HepG2 (cell line): ENCODE measurements at regions not wholly inside any gene's neighbourhood (a gene's known extent, or its start where the extent isn't known, plus 50 kb on each side); places are given as distances from the start of the nearest gene placed in this dataset.

ENCODE experiments used
- ATAC-seq: fragments of 200-7000 bp; cut with Tn5 transposase; 3 replicates; pipeline ENCODE4 v1.9.1; 2020; ENCODE audit warnings: mild to moderate bottlenecking, moderate library complexity
- BruUV-seq: library from RNA; stranded (reverse); fragments of 400-500 nt; replicated peaks from 2 replicates; lab custom pipeline; 2021; lab: Mats Ljungman, UMichigan
- CTCF ChIA-PET: fragments of 300-600 bp; formaldehyde crosslinking; extraction: SDS; loops from one replicate; lab custom pipeline; 2021; ENCODE audit warnings: low total read pairs, inconsistent platforms, low intra/inter-chr PET ratio; lab: Yijun Ruan, JAX
- POLR2A ChIA-PET: fragments of 350-600 bp; sonication (Branson Sonifier 250); formaldehyde crosslinking; loops from one replicate; lab custom pipeline; 2020; ENCODE audit warnings: antibody characterized with exemption, inconsistent platforms; lab: Yijun Ruan, JAX
- DNase-seq: peaks from one replicate; pipeline ENCODE4 v3.0.0-alpha.2; 2015; ENCODE audit warnings: low spot score
- FAIRE-seq: peaks from 3 replicates; lab custom pipeline; 2011; peaks lifted over from hg19 to GRCh38; lab: Jason Lieb, UNC
- H2AFZ ChIP-seq: one replicate; pipeline ENCODE4 v1.6.1; 2011; ENCODE audit warnings: low read length, inconsistent platforms
- H3K27ac ChIP-seq: fragments of 300-600 bp; 3 replicates; pipeline ENCODE4 v1.8.0; 2011; ENCODE audit warnings: mixed run types, mild to moderate bottlenecking, mixed read lengths, low read length, inconsistent platforms; ENCODE audit not compliant: insufficient read depth; ENCODE audit errors: extremely low read length
- H3K27me3 ChIP-seq, 2 experiments: fragments of 200-600 bp in 1 of 2; 2 replicates in 1 of 2; 3 replicates in 1 of 2; pipeline versions ENCODE4 v1.6.0 to v1.8.0; 2011; ENCODE audit warnings: low read length in 2 of 2, mild to moderate bottlenecking in 2 of 2, moderate library complexity in 2 of 2, inconsistent platforms in 1 of 2; ENCODE audit not compliant: insufficient read depth in 2 of 2, control insufficient read depth in 1 of 2
- H3K36me3 ChIP-seq, 2 experiments: fragments of 200-600 bp in 1 of 2; replicated peaks in 1 of 2; 2 replicates in 1 of 2; 3 replicates in 1 of 2; pipeline versions ENCODE4 v1.5.1 to v1.8.0; 2011; ENCODE audit warnings: low read length in 2 of 2, inconsistent platforms in 1 of 2; ENCODE audit not compliant: insufficient read depth in 2 of 2, control insufficient read depth in 1 of 2
- H3K4me1 ChIP-seq: 2 replicates; pipeline ENCODE4 v1.5.1; 2012; ENCODE audit warnings: low read length, inconsistent platforms; ENCODE audit not compliant: insufficient read depth
- H3K4me2 ChIP-seq: 2 replicates; pipeline ENCODE4 v1.6.0; 2011; ENCODE audit warnings: low read depth, low read length, inconsistent platforms
- H3K4me3 ChIP-seq, 3 experiments: fragments of 200-600 bp in 1 of 3; sonication (generic), shearing (Covaris generic) in 1 of 3; replicated peaks in 1 of 3; 2 replicates each; pipeline ENCODE4 v1.5.1; 2011 to 2016; ENCODE audit warnings: low read length in 3 of 3, inconsistent platforms in 2 of 3, low read depth in 2 of 3, mild to moderate bottlenecking in 2 of 3, control low read depth in 1 of 3, mixed read lengths in 1 of 3; ENCODE audit not compliant: insufficient read depth in 1 of 3
- H3K79me2 ChIP-seq: one replicate; pipeline ENCODE4 v1.6.1; 2011; ENCODE audit warnings: low read length, inconsistent platforms; ENCODE audit not compliant: insufficient read depth
- H3K9ac ChIP-seq: 2 replicates; pipeline ENCODE4 v1.6.0; 2011; ENCODE audit warnings: mild to moderate bottlenecking, low read depth, low read length, inconsistent platforms; ENCODE audit not compliant: insufficient read depth
- H3K9me3 ChIP-seq: 2 replicates; pipeline ENCODE4 v1.5.1; 2012; ENCODE audit warnings: mild to moderate bottlenecking, low read length
- H4K20me1 ChIP-seq: 2 replicates; pipeline ENCODE4 v1.6.0; 2011; ENCODE audit warnings: inconsistent platforms, mild to moderate bottlenecking, low read length, moderate library complexity; ENCODE audit not compliant: insufficient read depth
- ATAD3A ChIP-seq: sonication (generic); formaldehyde crosslinking; IDR thresholded peaks from 2 replicates; pipeline ENCODE4 v1.4.0; 2020; ENCODE audit warnings: missing genetic modification reagents
- FOXA1 ChIP-seq, 2 experiments: fragments of 450-650 bp in 1 of 2; sonication (generic) in 1 of 2; formaldehyde crosslinking in 1 of 2; IDR thresholded peaks; 2 replicates each; pipeline versions ENCODE4 v1.4.0 to v1.6.1; 2016 to 2020; ENCODE audit warnings: missing genetic modification reagents in 1 of 2
- GATAD2A ChIP-seq: IDR thresholded peaks from 2 replicates; pipeline ENCODE4 v1.6.1; 2016
- HOMEZ ChIP-seq: IDR thresholded peaks from 2 replicates; pipeline ENCODE4 v1.6.1; 2016; ENCODE audit warnings: low read depth
- JUN ChIP-seq: sonication (generic); formaldehyde crosslinking; IDR thresholded peaks from 2 replicates; pipeline ENCODE4 v1.4.0; 2020; ENCODE audit warnings: mild to moderate bottlenecking, missing genetic modification reagents
- KAT8 ChIP-seq: IDR thresholded peaks from 2 replicates; pipeline ENCODE4 v1.6.1; 2016; ENCODE audit warnings: missing genetic modification reagents, missing compliant biosample characterization
- LCORL ChIP-seq, 2 experiments: fragments of 450-650 bp in 1 of 2; sonication (generic) in 1 of 2; formaldehyde crosslinking in 1 of 2; IDR thresholded peaks; 2 replicates each; pipeline versions ENCODE4 v1.5.0 to v1.6.1; 2017 to 2020; ENCODE audit warnings: antibody characterized with exemption in 1 of 2, missing genetic modification reagents in 1 of 2
- MIER2 ChIP-seq: IDR thresholded peaks from 2 replicates; pipeline ENCODE4 v1.6.1; 2016; ENCODE audit warnings: missing biosample characterization, missing genetic modification reagents
- NFIC ChIP-seq: IDR thresholded peaks from 2 replicates; pipeline ENCODE4 v1.6.1; 2012; ENCODE audit warnings: mild to moderate bottlenecking, low read length, inconsistent platforms
- PHB2 ChIP-seq: fragments of 450-650 bp; IDR thresholded peaks from 2 replicates; pipeline ENCODE4 v1.6.1; 2018; ENCODE audit not compliant: partially characterized antibody
- SATB2 ChIP-seq: sonication (generic); formaldehyde crosslinking; IDR thresholded peaks from 2 replicates; pipeline ENCODE4 v1.5.0; 2020; ENCODE audit warnings: missing genetic modification reagents
- SMARCE1 ChIP-seq: fragments of 450-650 bp; IDR thresholded peaks from 2 replicates; pipeline ENCODE4 v1.6.1; 2017; ENCODE audit warnings: borderline replicate concordance
- TCF7 ChIP-seq: sonication (generic); IDR thresholded peaks from 2 replicates; pipeline ENCODE4 v1.6.1; 2016; ENCODE audit warnings: antibody characterized with exemption, low read depth
- TGIF2 ChIP-seq: IDR thresholded peaks from 2 replicates; pipeline ENCODE4 v1.6.1; 2016; ENCODE audit warnings: control low read depth, missing compliant biosample characterization
- ZNF30 ChIP-seq: sonication (generic); formaldehyde crosslinking; IDR thresholded peaks from 2 replicates; pipeline ENCODE4 v1.5.0; 2020; ENCODE audit warnings: mild to moderate bottlenecking, missing genetic modification reagents
- ZNF577 ChIP-seq: sonication (generic); formaldehyde crosslinking; IDR thresholded peaks from 2 replicates; pipeline ENCODE4 v1.4.0; 2020; ENCODE audit warnings: mild to moderate bottlenecking, low read depth, missing genetic modification reagents, borderline replicate concordance
- ZNF644 ChIP-seq: IDR thresholded peaks from 2 replicates; pipeline ENCODE4 v1.6.1; 2016; ENCODE audit warnings: low read depth
- WGBS: methylation state at CpG from one replicate; pipeline ENCODE4 v1.1.6; 2017; ENCODE audit warnings: low lambda C conversion rate; 5-methylcytosine and 5-hydroxymethylcytosine counted together
- in situ Hi-C: cut with HindIII; loops from 2 replicates; pipeline ENCODE4 v1.10.0; 2017; ENCODE audit warnings: low pct_unique_long_range_greater_than_20kb; ENCODE audit not compliant: extremely low pct_ligation_motif_present
- intact Hi-C: fragments of 100-400 bp; cut with micrococcal nuclease; formaldehyde crosslinking; loops from one replicate; pipeline ENCODE4 v1.10.0; 2022; ENCODE audit not compliant: unreplicated experiment
- TF ChIP-seq, protein P1 (sequence below): sonication (generic); formaldehyde crosslinking; IDR thresholded peaks from 2 replicates; pipeline ENCODE4 v1.4.0; 2020; ENCODE audit warnings: missing genetic modification reagents

GRCh38 chr11:95364324-95365295 is 133.6 kb upstream of the SESN3 start:
- H3K4me1 ChIP-seq: peaks cover 48% of the 10 kb centered on the region
- DNase-seq (peak; percentile 79), FAIRE-seq (peak; percentile 4), ATAC-seq (peak; percentile 97)
- POLR2A ChIA-PET: no interaction called here
- H3K9ac ChIP-seq: no peak overlapping the region
- no peaks in the 10 kb centered on the region for H4K20me1 ChIP-seq
- H3K27ac ChIP-seq: no peak overlapping the region
- CTCF ChIA-PET: no interaction called here
- H3K4me3 ChIP-seq: peak overlapping the region in 1 of 3 experiments; percentile 25; a peak in 1 of 6 replicates
- peak overlapping the region; percentile 57 for H3K4me2 ChIP-seq
- H3K36me3 ChIP-seq: no peaks in the 10 kb centered on the region
- WGBS: 48% methylated on average over 4 of the region's 4 CpGs
- H3K27me3 ChIP-seq: 0 out of 5 replicates have a peak, but pooled peaks cover 0 to 3% of the 10 kb centered on the region in 2 experiments
- H3K9me3 ChIP-seq: no peaks in the 10 kb centered on the region
- intact Hi-C loops (loop anchor here (5.0 kb wide), 1 partner anchor 212 kb away; no protein-coding TSS in a partner anchor), in situ Hi-C loops (loop anchor here (10.0 kb wide), 1 partner anchor 210 kb away; no protein-coding TSS in a partner anchor)
- BruUV-seq: no TSS peak
- H3K79me2 ChIP-seq: no peaks in the 10 kb centered on the region
- H2AFZ ChIP-seq: no peak overlapping the region
- TF ChIP-seq FOXA1 (IDR thresholded peaks at IDR 0.05) (peak; percentile 59), FOXA1 (CRISPR knock-in tag; IDR thresholded peaks at IDR 0.05) (peak; percentile 83), ZNF577 (CRISPR knock-in tag) (no peak), ZNF644 (CRISPR knock-in tag) (peak; percentile 93), NFIC (peak; percentile 24; the same call in 1 of the 2 replicates), TCF7 (peak; percentile 10; the same call in 1 of the 2 replicates), GATAD2A (CRISPR knock-in tag) (peak; percentile 90), KAT8 (peak; percentile 42; the same call in 1 of the 2 replicates), HOMEZ (CRISPR knock-in tag) (peak; percentile 24; the same call in 1 of the 2 replicates), PHB2 (no peak), LCORL (IDR thresholded peaks at IDR 0.05) (no peak), LCORL (CRISPR knock-in tag; IDR thresholded peaks at IDR 0.05) (0 out of 2 replicates have a peak, but pooled peaks have one; percentile 18), JUN (CRISPR knock-in tag) (peak; percentile 89), ZNF30 (CRISPR knock-in tag) (no peak), SATB2 (CRISPR knock-in tag) (no peak), TGIF2 (no peak), MIER2 (no peak), ATAD3A (no peak), SMARCE1 (no peak)
- TF ChIP-seq, protein P1, sequence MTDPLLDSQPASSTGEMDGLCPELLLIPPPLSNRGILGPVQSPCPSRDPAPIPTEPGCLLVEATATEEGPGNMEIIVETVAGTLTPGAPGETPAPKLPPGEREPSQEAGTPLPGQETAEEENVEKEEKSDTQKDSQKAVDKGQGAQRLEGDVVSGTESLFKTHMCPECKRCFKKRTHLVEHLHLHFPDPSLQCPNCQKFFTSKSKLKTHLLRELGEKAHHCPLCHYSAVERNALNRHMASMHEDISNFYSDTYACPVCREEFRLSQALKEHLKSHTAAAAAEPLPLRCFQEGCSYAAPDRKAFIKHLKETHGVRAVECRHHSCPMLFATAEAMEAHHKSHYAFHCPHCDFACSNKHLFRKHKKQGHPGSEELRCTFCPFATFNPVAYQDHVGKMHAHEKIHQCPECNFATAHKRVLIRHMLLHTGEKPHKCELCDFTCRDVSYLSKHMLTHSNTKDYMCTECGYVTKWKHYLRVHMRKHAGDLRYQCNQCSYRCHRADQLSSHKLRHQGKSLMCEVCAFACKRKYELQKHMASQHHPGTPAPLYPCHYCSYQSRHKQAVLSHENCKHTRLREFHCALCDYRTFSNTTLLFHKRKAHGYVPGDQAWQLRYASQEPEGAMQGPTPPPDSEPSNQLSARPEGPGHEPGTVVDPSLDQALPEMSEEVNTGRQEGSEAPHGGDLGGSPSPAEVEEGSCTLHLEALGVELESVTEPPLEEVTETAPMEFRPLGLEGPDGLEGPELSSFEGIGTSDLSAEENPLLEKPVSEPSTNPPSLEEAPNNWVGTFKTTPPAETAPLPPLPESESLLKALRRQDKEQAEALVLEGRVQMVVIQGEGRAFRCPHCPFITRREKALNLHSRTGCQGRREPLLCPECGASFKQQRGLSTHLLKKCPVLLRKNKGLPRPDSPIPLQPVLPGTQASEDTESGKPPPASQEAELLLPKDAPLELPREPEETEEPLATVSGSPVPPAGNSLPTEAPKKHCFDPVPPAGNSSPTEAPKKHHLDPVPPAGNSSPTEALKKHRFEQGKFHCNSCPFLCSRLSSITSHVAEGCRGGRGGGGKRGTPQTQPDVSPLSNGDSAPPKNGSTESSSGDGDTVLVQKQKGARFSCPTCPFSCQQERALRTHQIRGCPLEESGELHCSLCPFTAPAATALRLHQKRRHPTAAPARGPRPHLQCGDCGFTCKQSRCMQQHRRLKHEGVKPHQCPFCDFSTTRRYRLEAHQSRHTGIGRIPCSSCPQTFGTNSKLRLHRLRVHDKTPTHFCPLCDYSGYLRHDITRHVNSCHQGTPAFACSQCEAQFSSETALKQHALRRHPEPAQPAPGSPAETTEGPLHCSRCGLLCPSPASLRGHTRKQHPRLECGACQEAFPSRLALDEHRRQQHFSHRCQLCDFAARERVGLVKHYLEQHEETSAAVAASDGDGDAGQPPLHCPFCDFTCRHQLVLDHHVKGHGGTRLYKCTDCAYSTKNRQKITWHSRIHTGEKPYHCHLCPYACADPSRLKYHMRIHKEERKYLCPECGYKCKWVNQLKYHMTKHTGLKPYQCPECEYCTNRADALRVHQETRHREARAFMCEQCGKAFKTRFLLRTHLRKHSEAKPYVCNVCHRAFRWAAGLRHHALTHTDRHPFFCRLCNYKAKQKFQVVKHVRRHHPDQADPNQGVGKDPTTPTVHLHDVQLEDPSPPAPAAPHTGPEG: 0 out of 2 replicates have a peak, but pooled peaks have one; percentile 37
